GM19025 (cell line): ENCODE measurements at regions not wholly inside any gene's neighbourhood (a gene's known extent, or its start where the extent isn't known, plus 50 kb on each side); places are given as distances from the start of the nearest gene placed in this dataset.

Source experiments
- ATAC-seq: cut with Tn5 transposase; IDR thresholded peaks from one replicate; pipeline ENCODE4 v1.9.1; 2021; ENCODE audit warnings: mild to moderate bottlenecking, low read depth, moderate library complexity; ENCODE audit not compliant: unreplicated experiment

DNA sequence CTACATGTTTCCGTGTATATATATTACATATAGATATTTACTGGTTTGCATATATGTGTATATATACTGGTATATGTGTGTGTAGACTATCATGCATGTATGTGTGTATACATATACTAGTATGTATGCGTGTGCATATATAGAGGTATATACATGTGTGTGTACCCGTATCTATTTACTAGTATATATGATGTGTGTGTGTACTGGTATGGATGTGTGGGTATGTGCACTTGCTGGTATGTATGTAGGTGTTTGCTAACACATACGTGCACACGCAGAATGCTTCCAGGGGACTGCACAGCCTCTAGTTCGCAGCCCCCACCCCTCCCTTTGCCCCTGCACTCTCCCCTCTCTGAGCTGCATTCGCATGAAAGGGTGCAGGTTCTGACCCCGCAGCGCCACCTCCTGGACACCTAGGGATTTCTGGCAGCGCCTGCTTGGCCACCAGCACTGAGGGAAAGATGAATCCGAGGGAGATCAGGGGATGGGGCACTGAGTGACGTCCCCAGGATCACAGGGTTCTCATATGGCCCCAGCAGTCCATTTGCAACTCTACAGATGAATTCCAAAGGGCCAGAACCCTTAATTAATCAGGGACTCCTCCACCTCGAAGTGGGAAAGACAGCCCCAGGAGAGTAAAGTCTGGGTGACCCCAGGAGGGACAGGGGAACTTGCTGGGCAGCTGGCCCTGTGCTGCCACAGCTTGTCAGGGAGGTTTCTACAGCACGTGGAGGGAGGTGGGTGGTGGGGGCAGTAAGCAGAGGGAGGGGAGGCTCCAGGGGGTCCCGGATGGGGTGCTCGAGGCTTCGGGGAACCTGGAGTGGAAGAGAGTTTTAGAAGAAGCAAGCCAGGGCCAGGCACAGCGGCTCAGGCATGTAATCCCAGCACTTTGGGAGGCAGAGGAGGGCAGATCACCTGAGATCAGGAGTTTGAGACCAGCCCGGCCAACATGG lies 66.8 kb upstream of the ASAP2 start:
- ATAC-seq, result no peak

DNA sequence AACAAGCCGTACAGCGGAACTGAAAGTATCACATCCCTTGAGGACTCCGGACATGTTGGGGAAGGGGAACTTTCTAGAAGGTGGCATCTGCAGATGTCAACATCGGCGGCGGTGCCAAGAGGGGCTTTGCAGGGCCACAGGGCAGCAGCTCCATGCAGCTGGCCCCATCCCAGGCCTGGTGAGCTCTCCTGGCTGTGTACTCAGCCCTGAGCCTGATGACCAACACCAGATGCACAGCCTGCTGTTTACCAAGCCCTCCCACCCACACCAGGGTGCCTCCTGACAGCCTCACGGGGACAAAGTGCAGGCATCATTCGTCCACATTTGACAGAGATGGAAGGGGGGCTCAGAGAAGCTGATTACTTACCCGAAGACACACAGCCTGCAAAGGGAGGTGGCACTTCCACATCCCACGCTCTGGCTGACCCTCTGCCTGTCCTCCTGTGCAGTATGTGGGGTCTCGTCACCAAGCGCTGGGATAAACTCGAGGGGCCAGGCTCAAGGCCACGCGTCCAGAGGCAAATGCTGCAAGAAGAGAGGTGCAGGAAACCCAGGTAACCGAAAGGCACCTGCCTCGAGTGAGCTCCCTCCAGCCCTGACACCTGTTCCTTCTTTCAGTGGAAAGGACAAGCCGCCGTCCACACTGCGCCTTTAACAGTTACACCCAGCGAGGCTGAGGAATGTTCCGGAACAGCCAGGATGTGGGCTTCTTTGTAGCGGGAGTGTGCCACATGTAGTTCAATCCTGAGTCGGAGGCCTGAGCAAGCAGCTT lies 69.0 kb upstream of the ASAP2 start:
- no peak for ATAC-seq

DNA sequence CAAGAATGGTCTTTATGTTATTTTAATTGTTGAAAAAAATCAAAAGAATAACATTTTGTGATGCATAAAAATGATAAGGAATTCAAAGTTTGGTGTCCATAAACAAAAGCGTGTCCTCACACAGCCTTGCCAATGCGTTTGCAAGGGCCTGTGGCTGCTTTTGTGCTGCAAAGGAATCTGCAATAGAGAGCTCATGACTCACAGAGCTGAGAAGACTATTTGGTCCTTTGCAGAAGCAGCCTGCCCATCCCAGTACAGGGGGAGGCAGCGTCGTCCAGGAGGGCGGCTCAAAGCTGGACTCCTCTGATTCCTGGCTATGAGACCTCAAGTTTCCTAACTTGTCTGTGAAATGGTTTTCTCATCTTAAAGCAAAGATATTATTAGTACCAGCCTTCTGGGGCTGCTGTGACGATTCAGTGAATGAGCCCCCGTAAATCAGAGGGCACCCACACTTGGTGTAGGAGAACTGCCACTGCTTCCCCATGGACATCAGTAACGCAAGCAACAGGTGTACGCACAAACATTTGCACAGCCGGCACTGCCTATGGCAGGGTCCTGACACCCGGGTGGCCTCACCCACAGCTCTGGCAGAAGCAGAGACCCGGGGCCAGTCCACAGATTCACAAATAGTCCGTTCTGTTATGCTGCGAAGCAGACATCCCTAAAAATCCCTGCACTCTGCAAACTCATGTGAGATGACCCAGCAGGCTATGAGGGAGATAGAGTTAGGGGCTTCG lies 70.6 kb upstream of the ASAP2 start:
- ATAC-seq, result no peak

DNA sequence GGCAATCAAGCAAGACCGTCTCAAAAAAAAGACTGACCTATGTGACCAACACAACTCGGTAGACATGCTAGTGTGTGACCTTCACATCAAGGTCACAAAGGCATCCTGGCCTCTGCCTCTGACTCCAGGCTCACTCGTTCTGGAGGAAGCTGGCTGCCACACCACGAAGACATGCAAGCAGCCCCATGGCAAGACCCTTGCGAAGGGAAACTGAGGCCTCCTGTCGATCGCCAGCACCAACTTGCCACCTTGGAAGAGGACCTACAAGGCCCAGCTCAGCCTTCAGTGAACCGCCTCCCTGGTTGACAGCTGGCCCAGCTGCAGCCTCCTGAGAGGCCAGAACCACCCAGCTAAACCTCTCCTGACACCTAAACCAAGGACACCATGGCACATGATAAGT lies 79.3 kb upstream of the ASAP2 start:
- ATAC-seq, result no peak

DNA sequence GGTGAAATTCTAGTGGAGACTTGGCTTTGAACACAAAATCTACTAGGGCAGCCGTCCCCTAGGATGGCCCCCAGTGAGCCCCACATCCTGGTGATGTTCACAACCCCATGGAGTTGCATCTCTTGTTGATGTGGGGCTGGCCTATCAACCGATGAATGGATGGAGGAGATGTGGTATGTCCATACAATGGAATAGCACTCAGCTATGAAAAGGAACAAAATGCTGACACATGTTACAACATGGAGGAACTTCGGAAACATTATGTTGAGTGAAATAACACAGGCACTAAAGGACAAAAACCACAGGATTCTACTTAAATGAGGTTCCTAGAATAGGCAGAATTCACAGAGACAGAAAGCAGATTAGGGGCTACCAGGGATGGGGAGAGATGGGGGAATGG lies 80.1 kb upstream of the ASAP2 start:
- no peak for ATAC-seq

DNA sequence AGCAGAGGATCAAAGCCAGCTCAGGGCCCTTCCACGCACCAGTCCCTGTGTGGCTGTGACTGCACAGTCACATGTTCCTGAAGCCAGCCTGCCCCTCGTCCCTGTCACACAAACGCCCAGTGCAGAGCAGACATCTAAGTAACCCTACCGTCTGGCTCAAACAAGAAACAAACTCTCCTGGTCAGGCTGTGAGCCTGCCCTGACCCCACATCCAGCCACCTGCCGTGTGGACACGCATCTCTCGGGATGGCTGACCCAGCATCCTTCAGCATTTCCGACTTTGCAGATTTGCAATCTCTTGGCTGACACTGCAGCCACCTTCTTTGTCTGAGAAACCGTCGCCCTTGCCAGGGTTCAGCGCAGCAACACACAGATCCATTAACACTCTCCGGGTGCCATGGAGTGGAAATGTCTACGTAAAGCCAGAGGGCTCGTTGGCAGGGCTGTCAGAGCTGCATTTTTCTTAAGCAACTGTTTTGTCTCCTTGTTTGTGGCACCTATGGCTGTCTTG lies 82.3 kb upstream of the ASAP2 start:
- ATAC-seq, result no peak

DNA sequence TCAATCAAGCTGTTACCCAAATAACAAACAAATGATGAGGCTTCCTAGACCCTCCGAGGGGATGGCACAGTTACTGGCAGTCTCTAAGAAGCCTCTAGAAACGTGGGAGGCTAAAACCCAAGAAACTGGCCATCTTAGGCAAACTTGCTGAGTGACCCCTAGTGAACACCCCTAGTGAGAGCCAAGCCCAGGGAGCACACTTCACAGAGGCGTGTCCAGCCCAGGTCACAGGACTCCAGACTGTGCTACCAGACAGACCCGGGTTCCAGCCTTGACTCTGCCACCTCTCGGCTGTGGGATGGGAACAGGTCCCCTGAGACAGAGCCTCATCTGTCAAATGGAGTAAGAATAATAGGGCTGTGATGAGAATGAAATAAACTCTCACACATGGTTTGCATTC lies 83.5 kb upstream of the ASAP2 start:
- ATAC-seq, result no peak

DNA sequence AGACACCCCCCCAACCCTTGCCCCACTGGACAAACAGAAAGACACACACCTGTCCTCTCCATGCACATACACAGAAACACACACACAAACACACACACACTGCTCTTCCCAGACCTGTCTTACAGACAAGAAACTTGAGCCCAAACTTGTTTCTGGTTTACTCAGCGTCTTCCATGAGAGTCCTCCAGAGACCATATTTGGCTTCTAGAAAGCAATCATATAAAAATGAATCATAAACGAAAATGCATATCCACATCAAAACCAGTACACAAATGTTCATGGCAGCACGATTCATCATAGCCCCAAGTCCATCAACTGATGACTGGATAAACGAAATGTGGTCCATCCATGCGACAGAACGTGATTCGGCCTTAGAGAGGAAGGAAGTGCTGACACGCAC lies 84.2 kb upstream of the ASAP2 start:
- no peak for ATAC-seq

DNA sequence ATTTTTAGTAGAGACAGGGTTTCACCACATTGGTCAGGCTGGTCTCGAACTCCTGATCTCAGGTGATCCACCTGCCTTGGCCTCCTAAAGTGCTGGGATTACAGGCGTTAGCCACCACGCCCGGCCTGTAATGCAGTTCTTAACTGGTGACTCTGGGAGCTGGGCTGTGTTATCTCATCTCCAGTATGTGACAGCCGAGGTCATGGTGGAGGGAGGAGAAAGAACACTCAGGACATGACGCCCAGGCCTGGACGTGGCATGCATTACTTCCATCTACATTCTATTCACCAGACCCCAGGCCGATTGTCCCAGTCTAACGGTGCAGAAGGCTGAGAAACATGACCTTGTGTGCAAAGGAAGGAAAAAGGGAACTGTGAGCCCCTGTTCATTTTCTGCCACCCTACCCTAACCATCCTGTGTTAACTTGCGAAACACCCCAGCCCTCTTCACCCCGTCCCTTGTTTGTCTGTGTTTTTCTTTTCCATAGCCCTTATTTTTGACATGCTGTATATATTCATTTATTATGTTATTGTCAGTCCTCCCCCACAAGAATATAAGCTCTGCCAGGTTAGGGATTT lies 88.1 kb upstream of the ASAP2 start:
- no peak for ATAC-seq

DNA sequence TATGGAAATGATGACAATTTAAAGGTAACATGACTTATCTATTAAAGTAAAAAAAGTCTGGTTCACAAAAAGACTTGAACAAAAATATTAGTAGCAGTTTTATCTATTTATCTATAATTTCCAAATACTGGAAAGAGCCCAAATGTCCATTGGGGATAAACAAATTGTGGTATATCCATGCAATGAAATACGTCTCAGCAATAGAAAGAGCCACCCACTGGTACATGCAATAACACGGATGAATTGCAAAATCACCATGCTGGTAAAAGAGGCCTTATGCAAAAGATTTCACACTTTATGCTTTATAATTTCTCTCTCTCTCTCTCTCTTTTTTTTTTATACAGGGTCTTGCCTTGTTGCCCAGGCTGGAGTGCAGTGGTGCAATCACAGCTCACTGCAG lies 91.4 kb upstream of the ASAP2 start:
- ATAC-seq, result no peak

DNA sequence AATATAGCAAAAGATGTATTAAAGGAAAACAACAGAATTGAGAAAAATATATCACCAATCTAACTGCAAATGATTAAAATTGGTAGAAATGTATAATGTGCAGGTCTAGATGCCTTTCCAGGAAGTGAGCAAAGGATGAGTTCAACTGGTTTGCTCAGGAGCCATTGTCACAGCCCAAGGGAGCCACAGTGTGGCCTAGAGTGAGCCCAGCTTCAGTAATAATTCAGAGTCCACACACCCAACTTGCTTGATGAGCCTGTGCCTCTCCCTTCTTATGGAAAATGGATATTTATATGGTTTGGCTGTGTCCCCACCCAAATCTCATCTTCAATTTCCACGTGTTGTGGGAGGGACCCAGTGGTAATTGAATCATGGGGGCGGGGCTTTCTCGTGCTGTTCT lies 92.2 kb upstream of the ASAP2 start:
- ATAC-seq, result no peak

DNA sequence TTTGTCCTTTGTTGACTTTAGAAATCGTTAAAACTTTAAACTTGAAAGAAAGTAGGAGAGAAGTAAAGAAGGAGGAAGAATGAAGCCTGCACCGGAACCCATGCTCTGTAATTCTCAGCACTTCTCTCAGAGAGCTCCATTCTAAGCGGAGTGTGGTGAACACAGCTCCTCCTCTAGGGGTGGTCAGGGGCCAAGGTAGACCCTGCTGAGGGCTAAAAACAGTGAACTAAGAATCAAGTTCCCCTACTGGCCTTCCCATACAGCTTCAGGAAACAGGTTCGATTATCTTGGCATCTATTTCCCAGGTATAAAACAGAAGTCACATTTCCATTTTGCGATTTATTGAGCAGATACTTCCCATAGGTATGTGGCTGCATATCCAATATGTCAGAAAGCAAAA lies 92.7 kb upstream of the ASAP2 start:
- ATAC-seq, result no peak

DNA sequence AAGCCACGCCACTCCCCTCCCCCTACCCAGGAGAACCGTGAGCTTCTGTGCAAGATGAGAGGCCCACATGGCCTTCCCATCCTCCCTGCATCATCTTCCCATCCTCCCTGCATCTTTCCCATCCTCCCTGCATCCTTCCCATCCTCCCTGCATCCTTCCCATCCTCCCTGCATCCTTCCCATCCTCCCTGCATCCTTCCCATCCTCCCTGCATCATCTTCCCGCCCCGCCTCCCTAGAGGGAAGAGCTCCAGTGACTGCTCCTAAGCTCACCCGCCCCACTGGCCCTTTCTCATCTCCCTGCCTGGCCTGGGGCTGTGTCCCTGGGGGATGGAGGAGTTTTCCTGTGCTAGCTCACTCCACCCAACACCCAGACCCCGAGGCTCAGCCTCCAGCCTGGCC lies 93.3 kb upstream of the ASAP2 start:
- ATAC-seq, result no peak

DNA sequence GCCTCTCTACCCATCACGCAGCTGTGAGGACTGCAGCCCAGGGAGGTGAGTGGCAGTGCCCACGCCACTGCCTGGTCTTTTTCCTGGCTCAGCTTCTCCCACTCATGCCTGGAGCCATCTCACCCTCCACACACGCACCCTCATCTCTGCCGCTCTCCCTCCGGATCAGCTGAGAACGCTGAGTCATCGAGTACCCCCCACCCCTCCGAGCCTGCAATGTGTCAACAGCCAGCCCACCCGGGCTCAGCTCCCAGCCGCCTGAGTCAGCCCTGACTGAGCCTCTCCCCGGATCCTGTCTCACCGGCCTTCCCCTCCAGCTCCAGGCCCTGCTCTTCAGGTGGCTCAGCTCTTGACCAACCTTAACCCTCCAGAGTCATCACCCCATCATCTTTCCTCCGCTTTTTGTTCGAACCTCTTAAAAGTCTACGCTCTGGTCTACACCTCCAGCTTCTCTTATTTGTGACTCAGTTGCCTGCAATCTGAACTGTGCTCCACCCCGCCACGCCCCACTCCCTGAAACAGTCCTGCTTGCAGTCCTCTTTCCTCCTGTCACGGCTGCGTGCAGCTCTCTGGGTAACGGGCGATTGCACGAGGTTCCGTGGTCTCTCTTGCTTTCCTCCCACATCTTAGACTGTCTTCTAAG lies 94.4 kb upstream of the ASAP2 start:
- ATAC-seq, result no peak

DNA sequence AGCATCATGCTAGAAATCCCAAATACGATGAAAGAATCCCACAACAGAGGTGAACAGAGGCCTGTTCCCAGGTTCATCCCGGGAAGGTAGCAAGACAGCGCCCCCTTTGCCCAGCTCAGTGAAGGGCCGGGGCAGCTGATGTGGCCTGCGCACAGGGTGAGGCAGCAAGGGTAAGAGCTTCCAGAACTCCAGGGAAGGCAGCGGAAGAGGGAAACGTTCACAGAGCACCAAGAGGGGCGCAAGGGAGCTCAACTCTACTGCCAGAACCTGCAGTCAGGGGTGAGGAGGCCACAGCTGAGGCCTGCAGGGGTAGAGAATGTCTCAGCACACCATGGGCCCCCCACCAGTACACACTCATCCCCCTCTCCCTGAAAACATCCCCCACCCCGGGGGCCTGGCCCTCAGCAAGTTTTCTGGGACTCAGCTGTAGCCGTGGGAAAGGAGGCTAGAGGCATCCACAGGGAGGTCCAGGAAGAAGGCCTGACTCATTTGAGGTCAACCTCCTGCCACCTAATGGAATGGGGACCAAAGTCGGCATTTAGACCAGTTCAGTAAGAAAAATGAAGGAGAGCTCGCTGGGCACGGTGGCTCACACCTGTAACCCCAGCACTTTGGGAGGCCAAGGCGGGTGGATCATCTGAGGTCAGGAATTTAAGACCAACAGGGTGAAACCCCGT lies 95.6 kb upstream of the ASAP2 start:
- ATAC-seq, result no peak

DNA sequence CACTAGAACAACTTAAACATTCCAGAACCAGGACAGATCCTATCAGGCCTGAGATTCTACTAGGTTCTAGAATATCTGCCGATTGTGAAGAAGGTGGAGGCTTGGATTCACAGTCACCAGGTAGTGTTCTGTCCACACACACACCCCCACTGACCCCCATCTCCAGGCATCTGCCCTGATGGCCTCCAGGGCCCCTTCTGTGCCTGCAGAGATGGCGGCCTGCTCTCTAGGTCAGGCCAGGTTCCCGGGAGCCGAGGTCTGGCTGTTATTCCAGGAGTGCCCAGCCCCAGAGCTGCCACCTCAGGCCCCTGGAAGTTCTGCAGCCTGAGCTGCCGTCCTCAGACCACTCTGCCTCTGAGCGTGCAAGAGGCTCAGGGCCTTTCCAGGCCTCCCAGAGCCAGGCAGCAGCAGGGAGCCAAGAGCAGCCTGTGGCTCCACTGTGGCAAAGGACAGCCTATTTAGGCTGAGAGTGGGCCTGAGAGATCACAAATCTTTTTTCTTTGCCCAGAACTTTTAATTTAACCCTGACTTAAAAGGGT lies 96.2 kb upstream of the ASAP2 start:
- no peak for ATAC-seq

DNA sequence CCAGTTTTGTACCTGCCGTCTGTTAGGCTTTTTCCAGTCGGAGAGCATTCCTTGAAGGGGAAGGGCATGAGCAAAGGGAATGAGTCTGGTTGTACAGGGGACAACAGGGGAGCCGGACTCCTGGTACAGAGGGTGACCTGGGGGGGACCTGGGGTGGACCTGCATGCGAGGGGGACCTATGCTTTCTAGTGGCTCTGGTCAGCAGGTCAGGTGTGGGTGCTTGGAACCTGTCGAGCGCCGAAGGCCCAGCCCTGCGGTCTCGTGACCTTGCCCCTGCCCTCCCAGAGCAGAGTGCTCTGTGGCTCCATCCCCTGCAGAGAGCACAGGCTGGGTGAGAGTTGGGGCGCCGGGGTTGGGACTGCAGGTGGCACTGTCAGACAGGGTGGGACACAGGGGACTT lies 96.7 kb upstream of the ASAP2 start:
- ATAC-seq, result no peak

DNA sequence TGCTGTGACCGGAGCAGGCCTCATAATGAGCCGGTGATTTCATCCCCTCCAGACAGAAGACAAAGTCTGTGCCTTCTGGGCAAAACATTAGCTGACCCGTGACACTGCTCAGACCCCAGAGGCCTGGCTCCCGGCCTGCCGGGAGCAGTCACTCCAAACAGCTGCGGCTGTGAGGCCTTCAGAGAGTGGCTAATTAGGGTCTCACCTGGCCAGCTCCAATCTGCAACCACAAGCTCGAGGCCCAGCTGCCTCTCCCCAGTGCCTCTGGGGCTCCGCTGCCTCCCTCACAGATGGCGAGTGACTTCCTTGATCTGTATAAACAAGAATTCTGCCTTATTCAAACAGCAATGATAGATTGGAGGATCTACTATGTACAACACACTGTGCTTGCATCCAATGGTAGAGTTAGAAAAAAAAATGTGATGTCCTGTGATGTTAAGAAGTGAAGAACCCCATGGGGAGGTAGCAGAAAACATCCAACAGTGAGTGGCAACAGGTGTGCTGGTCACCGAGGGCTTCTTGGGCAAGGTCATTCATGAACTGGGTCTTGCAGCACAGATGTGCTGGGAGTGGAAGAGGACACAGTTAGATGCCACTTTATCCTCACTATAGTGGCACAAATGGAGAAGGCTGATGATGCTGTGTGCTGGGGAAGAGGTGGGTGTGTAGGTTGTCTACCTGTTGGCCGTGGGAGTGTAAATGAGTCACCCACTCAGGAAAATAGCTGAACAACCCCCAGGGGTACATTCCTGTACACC lies 98.2 kb upstream of the ASAP2 start:
- no peak for ATAC-seq
